ENCODE measurements at regions not wholly inside any gene's neighbourhood (a gene's known extent, or its start where the extent isn't known, plus 50 kb on each side); places are given as distances from the start of the nearest gene placed in this dataset.

GRCh38 chr4:71148545-71148944 is 155.1 kb downstream of the DCK start:
- no peak overlapping the region for H3K4me3 ChIP-seq (ENCODE audit: low read depth, low read length)
- TF ChIP-seq CTCF (IDR thresholded peaks at IDR 0.05; ENCODE audit: low read depth, low read length, missing control alignments) = no peak
- DNase-seq (ENCODE audit: low read depth) = no peak
- in situ Hi-C loops (cut with HindIII; ENCODE audit: low sequenced_read_pairs) = no loop called here

- no peak overlapping the region for H3K4me3 ChIP-seq (ENCODE audit: low read depth, low read length)
- DNase-seq (ENCODE audit: low read depth) = no peak
- no peak for TF ChIP-seq CTCF (IDR thresholded peaks at IDR 0.05; ENCODE audit: low read depth, low read length, missing control alignments)
- in situ Hi-C loops (cut with HindIII; ENCODE audit: low sequenced_read_pairs) = no loop called here
These were observed 157.6 kb downstream of the DCK start for GRCh38 chr4:71151054-71151453.

- in situ Hi-C loops (cut with HindIII; ENCODE audit: low sequenced_read_pairs) = no loop called here
- H3K4me3 ChIP-seq (ENCODE audit: low read depth, low read length) = no peak overlapping the region
- DNase-seq (ENCODE audit: low read depth) = no peak
- no peak for TF ChIP-seq CTCF (IDR thresholded peaks at IDR 0.05; ENCODE audit: low read depth, low read length, missing control alignments)
These were observed 163.2 kb downstream of the DCK start for GRCh38 chr4:71156616-71157015.

GRCh38 chr4:71162386-71162785 is 168.9 kb downstream of the DCK start:
- H3K4me3 ChIP-seq (ENCODE audit: low read depth, low read length) = no peak overlapping the region
- DNase-seq (ENCODE audit: low read depth) = no peak
- TF ChIP-seq CTCF (IDR thresholded peaks at IDR 0.05; ENCODE audit: low read depth, low read length, missing control alignments) = no peak
- in situ Hi-C loops (cut with HindIII; ENCODE audit: low sequenced_read_pairs) = no loop called here

- TF ChIP-seq CTCF (IDR thresholded peaks at IDR 0.05; ENCODE audit: low read depth, low read length, missing control alignments) = no peak
- no peak overlapping the region for H3K4me3 ChIP-seq (ENCODE audit: low read depth, low read length)
- DNase-seq (ENCODE audit: low read depth) = no peak
- in situ Hi-C loops (cut with HindIII; ENCODE audit: low sequenced_read_pairs) = no loop called here
These were observed 169.9 kb downstream of the DCK start for GRCh38 chr4:71163317-71163716.

GRCh38 chr4:71167083-71167482 is 171.7 kb upstream of the SLC4A4 start:
- H3K4me3 ChIP-seq (ENCODE audit: low read depth, low read length) = no peak overlapping the region
- no peak for DNase-seq (ENCODE audit: low read depth)
- TF ChIP-seq CTCF (IDR thresholded peaks at IDR 0.05; ENCODE audit: low read depth, low read length, missing control alignments) = no peak
- in situ Hi-C loops (cut with HindIII; ENCODE audit: low sequenced_read_pairs) = no loop called here

- DNase-seq (ENCODE audit: low read depth) = no peak
- TF ChIP-seq CTCF (IDR thresholded peaks at IDR 0.05; ENCODE audit: low read depth, low read length, missing control alignments) = no peak
- no peak overlapping the region for H3K4me3 ChIP-seq (ENCODE audit: low read depth, low read length)
- in situ Hi-C loops (cut with HindIII; ENCODE audit: low sequenced_read_pairs) = no loop called here
These were observed 167.2 kb upstream of the SLC4A4 start for GRCh38 chr4:71171592-71171991.

All from astrocyte of the cerebellum (primary cell).